ENCODE measurements at regions not wholly inside any gene's neighbourhood (a gene's known extent, or its start where the extent isn't known, plus 50 kb on each side); places are given as distances from the start of the nearest gene placed in this dataset.

- Mint-ChIP-seq H3K9me3 (ENCODE audit: unreplicated experiment) (no peaks in the 10 kb centered on the region), H3K4me3 (ENCODE audit: unreplicated experiment) (no peak overlapping the region), H3K4me1 (ENCODE audit: low read depth, unreplicated experiment) (no peaks in the 10 kb centered on the region), H3K27ac (ENCODE audit: unreplicated experiment) (no peak overlapping the region), H3K27me3 (ENCODE audit: insufficient read depth, unreplicated experiment) (no peaks in the 10 kb centered on the region), H3K36me3 (ENCODE audit: insufficient read depth, unreplicated experiment) (no peaks in the 10 kb centered on the region)
- BruUV-seq (replicated peaks), result no TSS peak
- H3K4me3 ChIP-seq (ENCODE audit: low read depth, low read length), result no peak overlapping the region
- H3K27me3 ChIP-seq (replicated peaks; ENCODE audit: control insufficient read depth, insufficient read depth, low read length), result no peaks in the 10 kb centered on the region
- intact Hi-C loops (cut with micrococcal nuclease; ENCODE audit: unreplicated experiment), result no loop called here
- POLR2A ChIA-PET, result no interaction called here
- TF ChIP-seq CTCF (IDR thresholded peaks at IDR 0.05; ENCODE audit: insufficient read depth in 1 of 2, low read depth in 1 of 2, low read length in 1 of 2, severe bottlenecking in 1 of 2, unreplicated experiment in 1 of 2), result no peak
- DNase-seq, result no peak
- CTCF ChIA-PET, result no interaction called here
- H3K36me3 ChIP-seq (ENCODE audit: control insufficient read depth, insufficient read depth, low read length), result no peaks in the 10 kb centered on the region
- H3K4me1 ChIP-seq, result no peaks in the 10 kb centered on the region
- H3K9me3 ChIP-seq, result no peaks in the 10 kb centered on the region
These were observed 219.3 kb upstream of the TTC14 start for GRCh38 chr3:180382638-180383180.

- Mint-ChIP-seq H3K27me3 (ENCODE audit: insufficient read depth, unreplicated experiment) (no peaks in the 10 kb centered on the region), H3K36me3 (ENCODE audit: insufficient read depth, unreplicated experiment) (no peaks in the 10 kb centered on the region), H3K9me3 (ENCODE audit: unreplicated experiment) (no peaks in the 10 kb centered on the region), H3K4me1 (ENCODE audit: low read depth, unreplicated experiment) (no peaks in the 10 kb centered on the region), H3K27ac (ENCODE audit: unreplicated experiment) (no peak overlapping the region), H3K4me3 (ENCODE audit: unreplicated experiment) (no peak overlapping the region)
- H3K4me1 ChIP-seq, result no peaks in the 10 kb centered on the region
- POLR2A ChIA-PET, result no interaction called here
- DNase-seq, result no peak
- H3K36me3 ChIP-seq (ENCODE audit: control insufficient read depth, insufficient read depth, low read length), result no peaks in the 10 kb centered on the region
- intact Hi-C loops (cut with micrococcal nuclease; ENCODE audit: unreplicated experiment), result no loop called here
- CTCF ChIA-PET, result no interaction called here
- no peak for TF ChIP-seq CTCF (IDR thresholded peaks at IDR 0.05; ENCODE audit: insufficient read depth in 1 of 2, low read depth in 1 of 2, low read length in 1 of 2, severe bottlenecking in 1 of 2, unreplicated experiment in 1 of 2)
- H3K4me3 ChIP-seq (ENCODE audit: low read depth, low read length), result no peak overlapping the region
- H3K9me3 ChIP-seq, result no peaks in the 10 kb centered on the region
- H3K27me3 ChIP-seq (replicated peaks; ENCODE audit: control insufficient read depth, insufficient read depth, low read length), result no peaks in the 10 kb centered on the region
- no TSS peak for BruUV-seq (replicated peaks)
These were observed 218.5 kb upstream of the TTC14 start for GRCh38 chr3:180383332-180384020.

GRCh38 chr3:180390313-180390712 is 211.7 kb upstream of the TTC14 start:
- Histone ChIP-seq H3K4me1 (no peaks in the 10 kb centered on the region), H3K4me3 (ENCODE audit: low read depth, low read length) (no peak overlapping the region), H3K9me3 (no peaks in the 10 kb centered on the region), H3K27me3 (replicated peaks; ENCODE audit: control insufficient read depth, insufficient read depth, low read length) (no peaks in the 10 kb centered on the region), H3K36me3 (ENCODE audit: control insufficient read depth, insufficient read depth, low read length) (no peaks in the 10 kb centered on the region)
- no peak for TF ChIP-seq CTCF (IDR thresholded peaks at IDR 0.05; ENCODE audit: insufficient read depth in 1 of 2, low read depth in 1 of 2, low read length in 1 of 2, severe bottlenecking in 1 of 2, unreplicated experiment in 1 of 2)
- CTCF ChIA-PET, result no interaction called here
- BruUV-seq (replicated peaks), result no TSS peak
- Mint-ChIP-seq H3K27ac (ENCODE audit: unreplicated experiment) (no peak overlapping the region), H3K4me1 (ENCODE audit: low read depth, unreplicated experiment) (no peaks in the 10 kb centered on the region), H3K36me3 (ENCODE audit: insufficient read depth, unreplicated experiment) (no peaks in the 10 kb centered on the region), H3K27me3 (ENCODE audit: insufficient read depth, unreplicated experiment) (peaks cover 3% of the 10 kb centered on the region), H3K4me3 (ENCODE audit: unreplicated experiment) (no peak overlapping the region), H3K9me3 (ENCODE audit: unreplicated experiment) (no peaks in the 10 kb centered on the region)
- intact Hi-C loops (cut with micrococcal nuclease; ENCODE audit: unreplicated experiment), result no loop called here
- DNase-seq, result no peak
- POLR2A ChIA-PET, result no interaction called here

Measured in Caco-2 (cell line).